Karpas-422 (cell line): ENCODE measurements at regions not wholly inside any gene's neighbourhood (a gene's known extent, or its start where the extent isn't known, plus 50 kb on each side); places are given as distances from the start of the nearest gene placed in this dataset.

ENCODE experiments used
- DNase-seq: peaks from one replicate; pipeline ENCODE4 v3.0.0-alpha.2; 2015
- H2AFZ ChIP-seq: fragments of 200-600 bp; sonication (generic); 2 replicates; pipeline ENCODE4 v1.6.1; 2014; ENCODE audit warnings: antibody characterized with exemption, low read length, mixed read lengths
- H3K27ac ChIP-seq: fragments of 200-600 bp; sonication (generic); 2 replicates; pipeline ENCODE4 v1.5.1; 2014; ENCODE audit warnings: mild to moderate bottlenecking, low read length, moderate library complexity
- H3K27me3 ChIP-seq: fragments of 200-600 bp; sonication (generic); 2 replicates; pipeline ENCODE4 v1.6.1; 2014; ENCODE audit warnings: low read length, mixed read lengths
- H3K36me3 ChIP-seq: fragments of 200-600 bp; sonication (generic); 2 replicates; pipeline ENCODE4 v1.6.1; 2014; ENCODE audit warnings: low read length, mixed read lengths; ENCODE audit not compliant: insufficient read depth
- H3K4me1 ChIP-seq: fragments of 200-600 bp; sonication (generic); 2 replicates; pipeline ENCODE4 v1.6.1; 2014; ENCODE audit warnings: mild to moderate bottlenecking, low read length, mixed read lengths
- H3K4me2 ChIP-seq: fragments of 200-600 bp; sonication (generic); 2 replicates; pipeline ENCODE4 v1.6.1; 2014; ENCODE audit warnings: low read length, low read depth, mild to moderate bottlenecking; ENCODE audit not compliant: poor library complexity, severe bottlenecking
- H3K4me3 ChIP-seq: fragments of 200-600 bp; sonication (generic); 2 replicates; pipeline ENCODE4 v1.5.1; 2014; ENCODE audit warnings: mild to moderate bottlenecking, antibody characterized with exemption, low read length, mixed read lengths
- H3K79me2 ChIP-seq: fragments of 200-600 bp; sonication (generic); 2 replicates; pipeline ENCODE4 v1.6.1; 2014; ENCODE audit warnings: mild to moderate bottlenecking, low read length, mixed read lengths
- H3K9ac ChIP-seq: fragments of 200-600 bp; sonication (generic); 2 replicates; pipeline ENCODE4 v1.6.0; 2014; ENCODE audit warnings: low read length
- H3K9me2 ChIP-seq: fragments of 200-600 bp; sonication (generic), shearing (Covaris generic); replicated peaks from 2 replicates; pipeline ENCODE4 v1.6.0; 2014; ENCODE audit warnings: mild to moderate bottlenecking, low read length, moderate library complexity; ENCODE audit not compliant: insufficient read depth
- H3K9me3 ChIP-seq: fragments of 300-700, 200-600 bp; sonication (generic); 2 replicates; pipeline ENCODE4 v1.6.1; 2014; ENCODE audit warnings: low read length, mixed read lengths
- H4K20me1 ChIP-seq: fragments of 200-600 bp; sonication (generic); 2 replicates; pipeline ENCODE4 v1.6.1; 2014; ENCODE audit warnings: mild to moderate bottlenecking, antibody characterized with exemption, low read length, low read depth; ENCODE audit not compliant: insufficient read depth

DNA sequence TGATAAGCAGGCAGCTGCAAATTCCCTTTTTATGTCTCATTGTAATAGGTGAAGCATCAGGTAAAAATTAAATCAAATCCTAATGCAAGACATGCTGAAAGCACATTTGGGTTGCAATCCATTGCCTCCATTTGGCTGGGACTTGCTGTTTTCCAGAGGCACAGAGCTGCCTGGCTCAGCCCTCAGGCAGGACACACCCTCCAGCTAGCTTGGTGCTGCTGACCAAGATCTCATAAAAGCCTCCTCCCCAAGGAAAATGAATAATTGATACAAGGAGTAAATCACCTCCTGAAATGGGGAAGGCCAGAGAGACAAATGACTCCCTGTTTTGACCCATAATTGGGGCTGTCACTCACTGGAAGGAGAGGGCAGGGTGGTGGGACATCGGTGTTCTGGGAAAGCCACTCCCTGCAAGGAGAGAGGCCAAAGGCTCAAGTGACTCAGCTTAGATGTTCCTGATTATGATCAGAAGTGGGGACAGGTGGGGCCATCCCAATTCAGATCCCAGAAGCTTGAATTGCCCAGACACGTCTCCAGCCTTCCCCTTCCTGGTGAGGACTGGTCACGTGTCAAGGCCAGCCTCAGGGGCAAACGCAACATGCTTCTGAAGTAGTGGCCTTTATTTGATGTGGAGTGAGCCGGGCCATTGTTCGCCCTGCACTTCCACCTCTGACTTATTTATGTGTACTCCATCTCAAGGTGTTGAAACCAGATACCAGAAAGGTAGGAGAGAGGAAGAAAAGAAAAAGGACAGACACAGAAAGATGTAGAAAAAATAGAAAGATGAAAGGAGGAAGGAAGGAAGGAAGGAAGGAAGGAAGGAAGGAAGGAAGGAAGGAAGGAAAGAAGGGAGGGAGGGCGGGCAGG is 773.7 kb downstream of the BCL11B start:
- no peaks in the 10 kb centered on the region for H3K79me2 ChIP-seq
- no peaks in the 10 kb centered on the region for H4K20me1 ChIP-seq
- no peaks in the 10 kb centered on the region for H3K9me2 ChIP-seq
- no peaks in the 10 kb centered on the region for H3K4me1 ChIP-seq
- H3K27ac ChIP-seq, result no peak overlapping the region
- peaks cover 21% of the 10 kb centered on the region for H3K9me3 ChIP-seq
- H3K9ac ChIP-seq, result no peak overlapping the region
- no peak overlapping the region for H3K4me2 ChIP-seq
- no peaks in the 10 kb centered on the region for H3K27me3 ChIP-seq
- no peak overlapping the region for H3K4me3 ChIP-seq
- no peak for DNase-seq
- no peaks in the 10 kb centered on the region for H3K36me3 ChIP-seq
- H2AFZ ChIP-seq, result no peak overlapping the region

DNA sequence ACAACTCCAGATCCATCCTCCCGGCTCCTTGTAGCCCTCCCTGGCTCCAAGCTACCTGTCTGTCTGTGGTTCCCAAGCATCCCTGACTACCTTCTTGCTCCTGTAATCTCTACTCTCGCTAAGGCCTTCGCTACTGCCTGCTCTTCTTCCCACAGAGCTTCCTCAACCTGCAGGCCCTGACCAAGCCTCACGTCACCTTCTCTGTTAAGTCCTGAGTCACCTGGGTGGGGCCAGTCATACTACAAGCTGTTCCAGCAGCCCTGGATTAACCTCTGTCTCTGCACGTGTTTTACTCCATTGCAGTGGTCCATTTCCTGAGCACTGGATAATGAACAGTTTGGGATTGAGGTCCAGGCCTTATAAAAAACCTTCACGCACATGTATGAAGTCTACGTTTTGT is 770.7 kb downstream of the BCL11B start:
- Histone ChIP-seq H3K4me3 (no peak overlapping the region), H4K20me1 (no peaks in the 10 kb centered on the region), H3K27ac (no peak overlapping the region), H3K27me3 (no peaks in the 10 kb centered on the region), H3K9me3 (peaks cover 22% of the 10 kb centered on the region), H3K4me2 (no peak overlapping the region), H3K79me2 (no peaks in the 10 kb centered on the region), H3K9ac (no peak overlapping the region), H3K9me2 (no peaks in the 10 kb centered on the region), H3K36me3 (no peaks in the 10 kb centered on the region), H2AFZ (no peak overlapping the region), H3K4me1 (no peaks in the 10 kb centered on the region)
- no peak for DNase-seq

GRCh38 chr14:98501836-98502235 is 770.2 kb downstream of the BCL11B start:
- H3K9ac ChIP-seq, result no peak overlapping the region
- no peak for DNase-seq
- H2AFZ ChIP-seq, result no peak overlapping the region
- no peaks in the 10 kb centered on the region for H3K79me2 ChIP-seq
- no peak overlapping the region for H3K4me3 ChIP-seq
- H3K4me1 ChIP-seq, result no peaks in the 10 kb centered on the region
- H3K27me3 ChIP-seq, result no peaks in the 10 kb centered on the region
- H3K27ac ChIP-seq, result no peak overlapping the region
- H3K4me2 ChIP-seq, result no peak overlapping the region
- H4K20me1 ChIP-seq, result no peaks in the 10 kb centered on the region
- H3K36me3 ChIP-seq, result no peaks in the 10 kb centered on the region
- H3K9me2 ChIP-seq, result no peaks in the 10 kb centered on the region
- H3K9me3 ChIP-seq, result peaks cover 24% of the 10 kb centered on the region

DNA sequence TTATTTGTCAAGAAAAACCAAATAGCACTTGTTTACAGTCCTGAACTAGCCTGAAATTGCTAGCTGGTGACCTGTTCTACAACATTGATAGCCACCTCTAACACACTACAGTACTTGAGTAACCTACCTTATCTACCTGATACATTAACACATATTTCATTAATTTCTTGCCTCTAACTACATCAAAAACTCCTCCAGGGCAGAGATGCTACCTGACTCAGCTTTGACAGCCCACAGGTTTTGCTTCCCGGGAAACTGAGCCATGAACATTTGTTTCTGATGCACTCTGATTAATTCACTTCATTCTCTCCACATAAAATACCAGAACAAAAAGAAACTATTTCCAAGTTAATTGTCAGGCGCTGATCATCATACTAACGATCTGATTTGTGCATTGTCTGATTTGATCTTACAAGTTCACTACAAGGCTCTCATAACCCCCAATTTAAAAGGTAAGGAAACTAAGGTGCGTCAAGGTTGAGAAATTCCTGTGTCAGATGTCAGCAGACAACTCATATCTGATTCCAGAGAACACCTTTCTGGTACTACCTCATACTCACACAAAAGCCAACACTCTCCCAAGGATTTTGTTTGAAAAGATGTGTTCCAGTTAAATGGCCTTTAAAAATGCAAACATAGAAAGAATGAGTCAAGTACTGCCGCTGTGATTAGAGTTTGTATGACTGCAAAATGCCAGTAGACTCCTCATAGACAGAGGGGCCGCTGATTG is 768.7 kb downstream of the BCL11B start:
- Histone ChIP-seq H3K27me3 (no peaks in the 10 kb centered on the region), H3K36me3 (no peaks in the 10 kb centered on the region), H3K9me3 (peaks cover 17% of the 10 kb centered on the region), H2AFZ (no peak overlapping the region), H3K27ac (no peak overlapping the region), H3K4me1 (no peaks in the 10 kb centered on the region), H3K79me2 (no peaks in the 10 kb centered on the region), H3K9me2 (no peaks in the 10 kb centered on the region), H3K9ac (no peak overlapping the region), H3K4me2 (no peak overlapping the region), H3K4me3 (no peak overlapping the region), H4K20me1 (no peaks in the 10 kb centered on the region)
- no peak for DNase-seq

DNA sequence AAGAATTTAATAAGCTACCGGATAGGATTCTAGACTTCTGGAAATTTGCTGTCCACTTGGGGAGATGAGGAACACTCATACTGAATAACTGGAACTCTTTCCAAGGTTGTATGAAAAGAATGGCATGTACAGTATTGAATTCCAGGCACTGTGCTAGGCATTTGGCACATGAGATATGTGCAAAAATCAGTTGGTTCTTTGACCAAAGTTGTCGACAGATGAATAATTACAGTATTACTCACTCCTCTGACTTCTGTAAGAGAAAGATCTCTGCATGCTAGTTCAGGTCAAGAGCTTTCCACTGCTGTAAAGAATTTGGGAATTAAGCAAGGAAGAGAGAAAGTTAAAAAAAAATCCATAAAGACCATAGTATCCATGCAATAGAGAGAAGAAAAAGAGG is 764.7 kb downstream of the BCL11B start:
- Histone ChIP-seq H3K36me3 (no peaks in the 10 kb centered on the region), H4K20me1 (no peaks in the 10 kb centered on the region), H3K4me2 (no peak overlapping the region), H2AFZ (no peak overlapping the region), H3K27me3 (no peaks in the 10 kb centered on the region; the same call in 1 of the 2 replicates), H3K9me2 (no peaks in the 10 kb centered on the region), H3K9ac (no peak overlapping the region), H3K4me3 (no peak overlapping the region), H3K27ac (no peak overlapping the region), H3K79me2 (no peaks in the 10 kb centered on the region), H3K4me1 (no peaks in the 10 kb centered on the region), H3K9me3 (peaks cover 22% of the 10 kb centered on the region)
- no peak for DNase-seq

DNA sequence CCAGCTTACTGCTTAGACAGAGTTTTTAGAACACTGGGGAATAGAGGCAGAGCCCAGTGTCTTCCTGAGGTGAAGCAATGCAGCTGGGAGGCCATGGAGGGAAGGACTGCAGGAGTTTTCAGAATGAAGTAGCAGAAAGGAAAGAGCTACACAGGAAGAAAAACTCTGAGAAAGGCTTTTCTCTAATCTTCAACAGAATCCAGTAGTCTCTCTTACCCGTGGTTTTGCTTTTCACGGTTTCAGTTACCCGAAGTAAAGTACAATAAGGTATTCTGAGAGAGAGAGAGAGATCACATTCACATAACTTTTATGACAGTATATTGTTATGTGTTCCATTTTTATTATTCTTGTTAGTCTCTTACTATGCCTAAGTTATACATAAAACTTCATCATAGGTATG is 761.6 kb downstream of the BCL11B start:
- no peak overlapping the region for H3K4me3 ChIP-seq
- H3K4me2 ChIP-seq, result no peak overlapping the region
- no peaks in the 10 kb centered on the region for H4K20me1 ChIP-seq
- H3K4me1 ChIP-seq, result no peaks in the 10 kb centered on the region
- H3K27me3 ChIP-seq, result no peaks in the 10 kb centered on the region; the same call in 1 of the 2 replicates
- no peaks in the 10 kb centered on the region for H3K79me2 ChIP-seq
- H3K36me3 ChIP-seq, result no peaks in the 10 kb centered on the region
- H3K9me3 ChIP-seq, result peaks cover 16% of the 10 kb centered on the region
- no peak overlapping the region for H2AFZ ChIP-seq
- no peak overlapping the region for H3K9ac ChIP-seq
- no peaks in the 10 kb centered on the region for H3K9me2 ChIP-seq
- no peak overlapping the region for H3K27ac ChIP-seq
- DNase-seq, result no peak

DNA sequence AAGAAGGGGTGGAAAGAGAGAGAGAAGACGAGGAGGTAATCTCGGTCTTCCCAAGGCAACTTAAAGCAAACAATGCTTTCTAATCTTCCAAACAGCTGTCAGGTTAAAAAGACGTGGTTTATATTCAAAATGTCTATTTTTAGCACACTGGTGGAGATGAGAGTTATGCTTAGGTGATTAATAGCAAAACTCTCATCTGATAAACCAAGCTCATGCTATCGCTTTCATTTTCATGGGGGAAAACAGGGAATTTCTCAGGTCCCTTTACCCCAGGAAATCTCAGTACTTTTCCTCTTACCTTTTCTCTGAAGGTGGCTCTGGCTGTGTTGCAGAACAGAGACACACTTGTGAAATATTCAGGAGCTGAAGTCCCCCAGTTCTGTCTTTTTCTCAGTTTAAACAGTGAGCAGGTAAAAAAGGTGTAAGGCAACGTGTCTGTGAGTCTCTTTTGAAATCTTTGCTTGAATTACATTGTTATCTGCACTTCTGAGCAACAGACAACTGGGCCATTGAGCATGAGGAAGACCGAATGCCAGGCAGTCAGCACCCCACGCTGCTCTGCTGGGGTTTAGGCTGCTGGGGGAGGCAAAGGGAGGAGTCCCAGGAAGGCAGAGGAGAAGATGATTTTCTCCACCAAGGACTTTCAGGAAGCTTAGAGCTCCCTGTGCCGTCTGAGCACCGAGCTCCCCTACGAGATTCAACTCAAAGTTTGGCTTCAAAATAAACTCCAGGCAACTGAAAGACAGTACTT is 759.3 kb downstream of the BCL11B start:
- Histone ChIP-seq H3K4me3 (no peak overlapping the region), H3K4me1 (no peaks in the 10 kb centered on the region), H4K20me1 (no peaks in the 10 kb centered on the region), H2AFZ (no peak overlapping the region), H3K9ac (no peak overlapping the region), H3K4me2 (no peak overlapping the region), H3K79me2 (no peaks in the 10 kb centered on the region), H3K27ac (no peak overlapping the region), H3K36me3 (no peaks in the 10 kb centered on the region), H3K9me2 (no peaks in the 10 kb centered on the region), H3K9me3 (peaks cover 12% of the 10 kb centered on the region), H3K27me3 (no peaks in the 10 kb centered on the region; the same call in 1 of the 2 replicates)
- DNase-seq, result no peak

GRCh38 chr14:98513558-98513957 is 758.4 kb downstream of the BCL11B start:
- no peak overlapping the region for H3K9ac ChIP-seq
- no peak overlapping the region for H2AFZ ChIP-seq
- no peaks in the 10 kb centered on the region for H3K36me3 ChIP-seq
- H3K4me2 ChIP-seq, result no peak overlapping the region
- DNase-seq, result no peak
- no peaks in the 10 kb centered on the region for H3K9me2 ChIP-seq
- no peaks in the 10 kb centered on the region; the same call in 1 of the 2 replicates for H3K27me3 ChIP-seq
- H3K4me3 ChIP-seq, result no peak overlapping the region
- H3K4me1 ChIP-seq, result no peaks in the 10 kb centered on the region
- peaks cover 19% of the 10 kb centered on the region for H3K9me3 ChIP-seq
- no peak overlapping the region for H3K27ac ChIP-seq
- H3K79me2 ChIP-seq, result no peaks in the 10 kb centered on the region
- H4K20me1 ChIP-seq, result no peaks in the 10 kb centered on the region
